Muscle of arm (tissue), 1 donor: ENCODE measurements at regions not wholly inside any gene's neighbourhood (a gene's known extent, or its start where the extent isn't known, plus 50 kb on each side); places are given as distances from the start of the nearest gene placed in this dataset.
A peak's percentile ranks its signal among the peaks of the same experiment; 100 is the strongest.

Experiments
- DNase-seq: peaks from one replicate; pipeline ENCODE4 v3.0.0-alpha.2; 2013

GRCh38 chr21:17979763-17980162 lies 160.6 kb upstream of the C21orf91 start:
- DNase-seq = peak; percentile 74

GRCh38 chr21:17978895-17979294 lies 159.7 kb upstream of the C21orf91 start:
- no peak for DNase-seq

- DNase-seq = no peak
Observed at GRCh38 chr21:17976691-17977090, 157.5 kb upstream of the C21orf91 start.

- no peak for DNase-seq
Observed at GRCh38 chr21:17976139-17976538, 157.0 kb upstream of the C21orf91 start.

- DNase-seq = no peak
Observed at GRCh38 chr21:17967319-17967718, 148.2 kb upstream of the C21orf91 start.

GRCh38 chr21:17964716-17965115 lies 145.6 kb upstream of the C21orf91 start:
- DNase-seq = peak; percentile 73

- peak; percentile 62 for DNase-seq
Observed at GRCh38 chr21:17964199-17964598, 145.0 kb upstream of the C21orf91 start.

GRCh38 chr21:17950591-17950990 lies 131.4 kb upstream of the C21orf91 start:
- no peak for DNase-seq

GRCh38 chr21:17949421-17949820 lies 130.3 kb upstream of the C21orf91 start:
- DNase-seq = peak; percentile 74

GRCh38 chr21:17947531-17947930 lies 128.4 kb upstream of the C21orf91 start:
- DNase-seq = no peak

- no peak for DNase-seq
Observed at GRCh38 chr21:17931080-17931479, 111.9 kb upstream of the C21orf91 start.

GRCh38 chr21:17930093-17930492 lies 110.9 kb upstream of the C21orf91 start:
- DNase-seq = no peak

- no peak for DNase-seq
Observed at GRCh38 chr21:17929510-17929909, 110.4 kb upstream of the C21orf91 start.

- DNase-seq = peak; percentile 61
Observed at GRCh38 chr21:17925899-17926298, 106.7 kb upstream of the C21orf91 start.

GRCh38 chr21:17925000-17925610 lies 105.9 kb upstream of the C21orf91 start:
- no peak for DNase-seq

- peak; percentile 76 for DNase-seq
Observed at GRCh38 chr21:17921579-17922530, 102.7 kb upstream of the C21orf91 start.

GRCh38 chr21:17915976-17916375 lies 96.8 kb upstream of the C21orf91 start:
- DNase-seq = no peak

- DNase-seq = no peak
Observed at GRCh38 chr21:17911628-17912027, 92.5 kb upstream of the C21orf91 start.

GRCh38 chr21:17903929-17904639 lies 84.9 kb upstream of the C21orf91 start:
- DNase-seq = no peak

- no peak for DNase-seq
Observed at GRCh38 chr21:17903029-17903806, 84.1 kb upstream of the C21orf91 start.

GRCh38 chr21:17901458-17902079 lies 82.4 kb upstream of the C21orf91 start:
- no peak for DNase-seq
